Endothelial cell of umbilical vein (primary cell): ENCODE measurements at regions not wholly inside any gene's neighbourhood (a gene's known extent, or its start where the extent isn't known, plus 50 kb on each side); places are given as distances from the start of the nearest gene placed in this dataset.

Source experiments
- BruUV-seq: library from RNA; stranded (reverse); fragments of 400-500 nt; replicated peaks from 2 replicates; lab custom pipeline; 2021; lab: Mats Ljungman, UMichigan
- CTCF ChIA-PET: fragments of 300-600, 350-600 bp; sonication (Branson Sonifier 250); formaldehyde crosslinking; loops from one replicate; lab custom pipeline; 2021; ENCODE audit warnings: antibody characterized with exemption, inconsistent platforms; lab: Charles Lee
- POLR2A ChIA-PET: fragments of 300-600, 350-600 bp; sonication (Branson Sonifier 250); formaldehyde crosslinking; loops from one replicate; lab custom pipeline; 2021; ENCODE audit warnings: antibody characterized with exemption, inconsistent platforms; lab: Charles Lee
- DNase-seq: peaks from one replicate; pipeline ENCODE4 v3.0.0-alpha.2; 2011; ENCODE audit warnings: low read depth, low spot score
- FAIRE-seq: peaks from 2 replicates; lab custom pipeline; 2011; peaks lifted over from hg19 to GRCh38; lab: Jason Lieb, UNC
- H2AFZ ChIP-seq: 2 replicates; pipeline ENCODE4 v1.6.0; 2012; ENCODE audit warnings: low read depth, low read length, control low read depth, inconsistent platforms
- H3K27ac ChIP-seq: 2 replicates; pipeline ENCODE4 v1.5.1; 2011; ENCODE audit warnings: low read depth, mild to moderate bottlenecking, control low read depth, low read length, moderate library complexity; ENCODE audit not compliant: insufficient read depth
- H3K27me3 ChIP-seq, 2 experiments: 2 replicates each; pipeline versions ENCODE4 v1.6.0 to v1.6.1; 2011; ENCODE audit warnings: low read length in 2 of 2, mixed read lengths in 1 of 2; ENCODE audit not compliant: control insufficient read depth in 2 of 2, insufficient read depth in 2 of 2
- H3K36me3 ChIP-seq, 2 experiments: 2 replicates in 1 of 2; 3 replicates in 1 of 2; pipeline ENCODE4 v1.5.1; 2011; ENCODE audit warnings: low read length in 2 of 2, mild to moderate bottlenecking in 1 of 2, moderate library complexity in 1 of 2; ENCODE audit not compliant: control insufficient read depth in 2 of 2, insufficient read depth in 2 of 2; ENCODE audit errors: extremely low read depth in 1 of 2
- H3K4me1 ChIP-seq: 3 replicates; pipeline ENCODE4 v1.5.1; 2011; ENCODE audit warnings: mild to moderate bottlenecking, low read length; ENCODE audit not compliant: control insufficient read depth, insufficient read depth; ENCODE audit errors: extremely low read depth
- H3K4me2 ChIP-seq: 2 replicates; pipeline ENCODE4 v1.6.1; 2011; ENCODE audit warnings: low read length, control low read depth, mixed read lengths; ENCODE audit not compliant: insufficient read depth
- H3K4me3 ChIP-seq, 3 experiments: fragments of 200-600 bp in 1 of 3; sonication (generic), shearing (Covaris generic) in 1 of 3; replicated peaks in 1 of 3; 2 replicates each; pipeline ENCODE4 v1.5.1; 2011 to 2016; ENCODE audit warnings: control low read depth in 3 of 3, low read length in 3 of 3, mild to moderate bottlenecking in 2 of 3, inconsistent platforms in 1 of 3, low read depth in 1 of 3, moderate library complexity in 1 of 3; ENCODE audit not compliant: insufficient read depth in 1 of 3
- H3K79me2 ChIP-seq: 2 replicates; pipeline ENCODE4 v1.6.0; 2012; ENCODE audit warnings: low read length, inconsistent platforms; ENCODE audit not compliant: control insufficient read depth, insufficient read depth
- H3K9ac ChIP-seq: replicated peaks from 2 replicates; pipeline ENCODE3; 2011; ENCODE audit warnings: low read length, control low read depth; ENCODE audit not compliant: insufficient read depth; ENCODE audit errors: extremely low read depth
- H3K9me1 ChIP-seq: replicated peaks from 3 replicates; pipeline ENCODE4 v1.6.0; 2011; ENCODE audit warnings: mild to moderate bottlenecking, low read length; ENCODE audit not compliant: control insufficient read depth, insufficient read depth; ENCODE audit errors: extremely low read depth
- H3K9me3 ChIP-seq: replicated peaks from 2 replicates; pipeline ENCODE4 v1.5.1; 2012; ENCODE audit warnings: low read length, inconsistent platforms; ENCODE audit not compliant: control insufficient read depth, insufficient read depth
- H4K20me1 ChIP-seq: replicated peaks from 2 replicates; pipeline ENCODE3; 2011; ENCODE audit warnings: mild to moderate bottlenecking, low read length; ENCODE audit not compliant: control insufficient read depth, insufficient read depth; ENCODE audit errors: extremely low read depth
- CTCF ChIP-seq, 2 donors: IDR thresholded peaks; 1 replicate in 1 of 2; 2 replicates in 1 of 2; pipeline ENCODE4 v1.5.1; 2011; ENCODE audit warnings: low read length in 2 of 2, mild to moderate bottlenecking in 2 of 2, moderate library complexity in 2 of 2, control low read depth in 1 of 2, inconsistent platforms in 1 of 2, low read depth in 1 of 2; ENCODE audit not compliant: insufficient read depth in 1 of 2; ENCODE audit errors: extremely low read depth in 1 of 2
- EZH2 ChIP-seq: IDR thresholded peaks from 2 replicates; pipeline ENCODE4 v1.6.1; 2012; ENCODE audit warnings: borderline replicate concordance, low read depth, mild to moderate bottlenecking, moderate library complexity, low read length, inconsistent platforms; ENCODE audit not compliant: severe bottlenecking
- FOS ChIP-seq: IDR thresholded peaks from 2 replicates; pipeline ENCODE4 v1.6.1; 2011; ENCODE audit warnings: mild to moderate bottlenecking, low read length, moderate library complexity, borderline replicate concordance; ENCODE audit not compliant: insufficient read depth
- GATA2 ChIP-seq: IDR thresholded peaks from 2 replicates; pipeline ENCODE4 v1.7.0; 2011; ENCODE audit warnings: low read depth, mild to moderate bottlenecking, moderate library complexity, mixed read lengths, low read length; ENCODE audit not compliant: insufficient read length, insufficient read depth
- JUN ChIP-seq: IDR thresholded peaks from 2 replicates; pipeline ENCODE4 v1.6.1; 2011; ENCODE audit warnings: borderline replicate concordance, low read depth; ENCODE audit not compliant: insufficient read length, insufficient read depth
- MAX ChIP-seq: IDR thresholded peaks from 2 replicates; pipeline ENCODE4 v1.6.1; 2011; ENCODE audit not compliant: insufficient read depth, insufficient read length
- MYC ChIP-seq: IDR thresholded peaks from one replicate; pipeline ENCODE4 v1.6.1; 2011; ENCODE audit warnings: mild to moderate bottlenecking, low read depth, low read length
- POLR2A ChIP-seq: IDR thresholded peaks from 2 replicates; pipeline ENCODE4 v1.6.1; 2012; ENCODE audit warnings: low read depth, mild to moderate bottlenecking, control low read depth, low read length
- POLR2AphosphoS5 ChIP-seq: IDR thresholded peaks from 2 replicates; pipeline ENCODE4 v1.6.1; 2012; ENCODE audit warnings: low read depth, mild to moderate bottlenecking, control low read depth, low read length, moderate library complexity; ENCODE audit not compliant: insufficient read depth
- dilution Hi-C: fragments of 300-500 bp; cut with MboI; formaldehyde crosslinking; loops from one replicate; pipeline ENCODE4 v1.15.0; 2019; ENCODE audit warnings: low sequenced_read_pairs; ENCODE audit not compliant: extremely low pct_ligation_motif_present
- intact Hi-C: fragments of 100-400 bp; cut with micrococcal nuclease; formaldehyde crosslinking; loops from one replicate; pipeline ENCODE4 v1.10.0; 2022

- Histone ChIP-seq H3K27me3 (no peaks in the 10 kb centered on the region), H4K20me1 (no peaks in the 10 kb centered on the region), H3K79me2 (no peaks in the 10 kb centered on the region), H3K9me3 (peaks cover 3% of the 10 kb centered on the region), H3K36me3 (no peaks in the 10 kb centered on the region), H3K9ac (no peak overlapping the region), H3K4me3 (no peak overlapping the region), H3K9me1 (no peaks in the 10 kb centered on the region), H3K4me1 (no peaks in the 10 kb centered on the region), H3K27ac (no peak overlapping the region), H3K4me2 (no peak overlapping the region), H2AFZ (no peak overlapping the region)
- ChIA-PET CTCF (no interaction called here), POLR2A (no interaction called here)
- dilution Hi-C loops: no loop called here
- TF ChIP-seq POLR2AphosphoS5: no peak
- no peak for TF ChIP-seq FOS
- TF ChIP-seq CTCF (IDR thresholded peaks at IDR 0.05; ENCODE audit: extremely low read depth in 1 of 2, insufficient read depth in 1 of 2, low read depth in 1 of 2, low read length in 2 of 2): no peak
- TF ChIP-seq MAX: no peak
- TF ChIP-seq GATA2: no peak
- TF ChIP-seq JUN: no peak
- TF ChIP-seq EZH2: no peak
- TF ChIP-seq MYC: no peak
- TF ChIP-seq POLR2A: no peak
- FAIRE-seq (no peak), DNase-seq (no peak)
- intact Hi-C loops: no loop called here
- BruUV-seq: no TSS peak
Observed at GRCh38 chr10:130371156-130371555, 235.0 kb downstream of the GLRX3 start.
